CD4-positive, alpha-beta T cell treated with Interleukin-1 beta for 1 hour (primary cell): ENCODE measurements at regions not wholly inside any gene's neighbourhood (a gene's known extent, or its start where the extent isn't known, plus 50 kb on each side); places are given as distances from the start of the nearest gene placed in this dataset.
A peak's percentile ranks its signal among the peaks of the same experiment; 100 is the strongest.

Experiments used
- DNase-seq, 2 donors: peaks; one replicate each; pipeline ENCODE4 v3.0.0-alpha.2; 2020 to 2022

- peak; percentile 43 to 62 for DNase-seq
These were observed 50.6 kb upstream of the YWHAQ start for GRCh38 chr2:9681427-9681817.

DNA sequence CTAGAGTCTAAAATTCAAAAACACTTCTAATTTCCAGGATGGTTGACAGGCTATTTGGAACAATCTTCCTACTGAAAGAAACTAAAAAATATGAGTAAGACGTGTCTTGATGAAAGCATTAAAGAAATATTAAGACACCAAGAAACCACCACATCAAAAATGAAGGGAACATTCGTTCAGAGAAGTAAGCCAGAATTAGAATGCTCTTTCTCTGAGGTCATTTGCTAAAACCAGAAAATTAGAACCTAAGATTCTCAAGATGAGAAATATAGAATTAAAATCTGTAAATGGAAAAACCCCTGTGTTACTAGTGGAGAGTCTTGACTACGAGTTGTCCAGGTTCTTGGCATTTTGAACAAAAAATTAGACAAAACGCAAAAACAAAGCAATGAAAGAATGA lies 54.8 kb upstream of the YWHAQ start:
- no peak for DNase-seq

GRCh38 chr2:9686061-9686460 lies 55.3 kb upstream of the YWHAQ start:
- DNase-seq: no peak

DNA sequence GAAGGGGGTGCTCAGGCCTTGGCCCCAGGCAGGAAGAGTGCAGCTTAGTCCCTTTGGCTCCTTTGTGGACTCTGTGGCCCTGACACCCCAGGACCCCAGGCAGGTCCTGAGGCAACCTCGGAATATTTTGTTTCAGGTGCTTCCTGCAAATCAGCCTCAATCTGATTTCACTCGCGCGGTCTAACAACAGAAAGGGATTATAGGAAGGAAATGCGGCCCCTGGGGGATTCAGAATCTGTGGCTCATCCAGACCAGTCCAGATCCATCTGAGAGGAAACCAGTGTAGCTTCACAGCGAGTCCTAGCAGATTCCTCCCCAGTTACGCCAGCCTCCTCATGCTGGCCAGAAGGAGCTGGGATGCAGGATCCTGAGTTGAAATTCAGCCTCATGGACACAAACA lies 59.5 kb upstream of the YWHAQ start:
- no peak for DNase-seq

DNA sequence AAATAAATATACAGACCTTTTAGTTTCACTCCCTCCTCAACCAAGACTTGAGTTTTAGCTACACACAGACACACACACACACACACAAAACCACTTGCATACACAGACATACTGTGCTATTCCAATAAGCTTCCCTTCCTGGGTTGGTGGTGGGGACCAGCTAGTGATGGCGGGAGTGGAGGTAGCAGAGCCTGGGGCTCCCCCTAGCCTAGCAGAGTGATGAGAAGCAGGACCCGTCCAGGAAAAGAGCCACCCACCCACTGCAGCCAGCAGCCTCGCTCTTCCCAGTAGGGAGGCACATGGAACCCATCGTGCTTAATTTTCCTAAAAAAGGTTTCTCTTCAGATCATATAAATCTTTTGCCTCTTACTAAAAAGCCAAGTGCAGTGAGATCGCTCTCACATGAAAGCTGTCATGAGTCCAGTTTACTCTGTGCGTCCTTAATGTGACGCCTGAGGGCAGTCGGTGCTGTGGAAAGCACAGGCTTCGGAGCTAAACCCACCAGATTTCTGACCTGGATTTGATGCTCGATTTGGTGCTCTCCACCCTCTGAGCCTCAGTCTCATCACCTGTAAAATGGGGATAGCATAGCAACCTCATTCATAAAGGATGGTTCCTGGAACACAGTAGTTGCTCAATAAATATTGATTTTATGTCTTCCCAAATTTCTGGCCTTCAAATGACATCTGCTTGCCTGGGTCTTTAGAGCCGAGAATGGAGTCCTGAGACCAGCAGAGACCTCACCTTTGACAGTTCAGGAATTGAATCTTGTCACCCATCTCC lies 60.1 kb upstream of the YWHAQ start:
- no peak for DNase-seq

DNA sequence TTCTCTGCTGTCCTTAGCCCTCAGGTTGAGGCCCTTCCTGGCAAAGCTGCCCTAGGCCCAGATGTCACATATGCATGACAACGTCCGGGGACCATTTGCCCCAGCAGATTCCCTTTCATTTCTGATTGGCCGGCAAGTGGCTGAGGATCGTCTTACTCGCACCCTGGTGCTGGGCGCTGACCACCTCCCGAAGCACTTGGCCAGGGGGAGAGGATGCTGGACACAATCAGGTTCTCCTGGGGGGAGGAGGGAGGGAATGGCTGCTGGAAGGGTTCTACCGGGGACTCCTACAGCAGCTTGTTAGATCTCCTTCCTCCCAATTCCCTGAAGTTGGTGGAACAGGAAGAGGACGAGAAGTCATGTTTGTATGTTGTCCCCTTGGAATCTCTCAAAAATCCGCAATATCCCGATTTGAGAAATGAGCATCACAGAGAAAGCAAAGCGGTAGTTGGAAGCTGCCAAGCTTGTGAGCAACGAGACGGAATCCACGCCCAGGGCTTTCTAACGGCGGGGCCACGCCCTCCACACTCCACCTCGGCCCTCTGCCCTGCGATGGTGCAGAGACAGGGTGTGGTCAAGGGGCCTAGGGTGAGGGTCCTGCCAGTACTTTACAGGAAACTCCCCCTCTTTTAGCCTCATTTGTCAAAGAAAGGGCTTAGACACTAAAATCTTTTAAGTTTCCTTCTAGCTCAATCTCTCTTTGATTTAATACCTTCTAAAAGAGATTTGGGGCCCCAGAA lies 61.8 kb upstream of the YWHAQ start:
- peak; percentile 14 to 17 for DNase-seq

GRCh38 chr2:9693196-9693491 lies 62.3 kb upstream of the YWHAQ start:
- DNase-seq: peak; percentile 16 to 19

DNA sequence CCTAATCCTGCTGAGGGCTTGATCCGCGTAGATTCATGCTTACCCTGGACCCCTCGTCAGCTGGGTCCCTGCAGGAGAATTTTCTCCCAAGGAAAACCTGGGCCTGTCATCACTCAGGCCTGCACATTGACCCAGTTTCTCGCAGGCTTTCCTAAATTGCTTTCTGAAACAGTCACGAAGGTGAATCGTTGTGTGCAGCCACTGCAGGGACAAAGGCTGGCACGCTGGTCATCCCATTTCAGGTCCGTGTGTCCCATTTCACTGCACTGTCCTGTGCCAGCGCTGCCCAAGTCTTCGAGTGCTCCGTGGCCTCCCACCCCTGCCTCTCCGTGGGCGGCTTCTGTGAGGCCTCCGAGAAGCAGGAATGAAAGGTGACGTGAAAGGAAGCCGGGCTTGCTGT lies 62.8 kb upstream of the YWHAQ start:
- no peak for DNase-seq

GRCh38 chr2:9694661-9695234 lies 64.0 kb upstream of the YWHAQ start:
- DNase-seq: no peak

- DNase-seq: no peak
These were observed 65.1 kb upstream of the YWHAQ start for GRCh38 chr2:9695941-9696340.

DNA sequence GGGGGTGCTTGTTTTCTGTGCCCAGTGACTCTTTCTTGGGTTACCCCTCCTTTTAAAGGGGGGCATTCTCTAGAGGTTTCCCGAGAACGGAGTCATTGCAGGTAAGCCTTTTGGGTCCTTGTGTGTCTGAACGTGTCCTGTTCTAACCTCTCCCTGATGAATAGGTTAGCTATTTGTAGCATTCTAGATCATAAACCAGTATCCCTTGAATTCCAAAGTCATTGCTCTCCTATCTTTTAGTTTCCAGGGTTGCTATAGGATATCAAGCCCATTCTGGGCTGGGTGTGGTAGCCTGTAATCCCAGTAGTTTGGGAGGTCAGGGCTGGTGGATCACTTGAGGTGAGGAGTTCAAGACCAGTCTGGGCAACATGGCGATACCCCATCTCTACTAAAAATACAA lies 65.9 kb upstream of the YWHAQ start:
- DNase-seq: no peak

DNA sequence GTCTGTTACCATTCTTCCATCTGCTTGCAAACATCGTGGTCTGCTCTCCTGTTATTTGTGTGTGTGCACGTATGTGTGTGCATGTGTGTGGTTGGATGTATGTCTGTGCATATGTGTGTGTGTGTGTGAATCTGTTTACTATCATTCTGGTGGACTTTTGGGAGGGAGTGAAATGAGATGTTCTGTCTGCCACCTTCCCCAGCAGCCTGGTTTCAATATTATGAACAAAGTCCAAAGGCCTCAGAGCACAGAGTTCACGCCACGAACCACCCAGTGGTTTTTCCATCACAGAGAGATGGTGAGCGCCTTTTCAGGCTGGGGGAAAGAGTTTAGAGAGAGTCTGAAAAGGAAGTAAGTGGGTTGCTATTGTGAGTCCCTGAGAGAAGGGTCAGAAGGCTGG lies 67.1 kb upstream of the YWHAQ start:
- peak in 1 of 2 donors; percentile 17 for DNase-seq

DNA sequence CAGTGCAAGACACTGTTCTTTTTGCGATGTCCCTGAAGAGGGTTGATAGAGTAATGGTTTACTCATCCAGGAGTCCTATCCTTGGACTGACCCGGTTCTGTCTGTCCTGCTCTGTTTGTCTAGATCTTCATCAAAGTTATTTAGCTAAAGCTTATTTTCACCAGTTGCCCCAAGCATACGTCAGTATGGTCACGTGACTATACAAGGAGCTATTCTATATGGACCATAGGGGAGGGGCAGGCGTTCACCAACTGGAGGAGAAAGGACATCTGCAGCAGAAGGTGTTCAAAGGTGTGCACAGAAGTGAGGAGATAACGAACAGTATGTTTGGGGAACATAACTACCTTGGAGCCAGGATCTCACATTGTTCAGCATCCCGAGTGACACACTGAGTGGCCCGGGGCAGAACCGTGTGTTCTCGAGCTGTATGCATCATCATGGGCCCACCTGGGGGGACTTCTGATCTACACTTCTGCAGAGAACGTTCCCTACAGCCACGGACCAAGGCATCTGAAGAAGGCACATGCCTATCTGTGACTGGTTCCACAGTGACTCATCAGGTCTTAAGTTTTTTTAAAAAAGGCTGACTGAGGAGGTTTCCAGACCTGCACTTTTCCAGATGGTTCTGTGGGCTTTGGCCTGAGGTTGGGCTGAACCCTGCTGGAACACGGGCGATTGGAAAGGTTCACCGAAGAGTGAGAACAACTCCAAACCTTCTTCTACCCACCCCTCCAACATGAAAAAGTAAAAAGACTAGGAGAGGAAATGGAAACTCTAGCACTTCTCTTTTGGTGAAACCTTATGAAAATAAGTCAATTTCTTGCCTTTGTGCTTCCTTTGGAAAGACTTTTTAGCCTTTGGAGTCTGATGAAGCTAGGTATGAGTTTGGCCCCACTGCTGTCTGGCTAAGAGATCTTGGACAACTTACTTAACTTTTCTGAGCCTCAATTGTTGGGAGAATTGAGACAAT lies 68.6 kb upstream of the YWHAQ start:
- no peak for DNase-seq

DNA sequence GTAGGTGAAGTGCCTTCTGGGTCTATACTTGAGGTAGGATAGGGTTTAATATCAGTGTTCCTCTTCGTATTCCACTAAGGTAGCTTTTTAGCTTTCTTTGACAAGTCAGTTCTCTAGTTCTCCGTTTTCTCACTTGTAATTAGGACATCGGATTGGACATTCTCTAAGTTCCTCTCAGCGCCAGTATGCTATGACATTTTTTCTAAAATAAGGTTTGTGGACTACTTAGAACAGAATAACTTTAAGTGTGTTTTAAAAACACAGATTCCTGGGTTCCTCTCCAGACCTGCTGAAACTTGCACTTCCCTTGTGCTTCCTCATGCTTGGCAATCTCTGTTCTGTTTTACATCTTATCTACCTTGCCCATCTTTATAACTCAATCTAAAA lies 69.3 kb upstream of the YWHAQ start:
- DNase-seq: no peak

DNA sequence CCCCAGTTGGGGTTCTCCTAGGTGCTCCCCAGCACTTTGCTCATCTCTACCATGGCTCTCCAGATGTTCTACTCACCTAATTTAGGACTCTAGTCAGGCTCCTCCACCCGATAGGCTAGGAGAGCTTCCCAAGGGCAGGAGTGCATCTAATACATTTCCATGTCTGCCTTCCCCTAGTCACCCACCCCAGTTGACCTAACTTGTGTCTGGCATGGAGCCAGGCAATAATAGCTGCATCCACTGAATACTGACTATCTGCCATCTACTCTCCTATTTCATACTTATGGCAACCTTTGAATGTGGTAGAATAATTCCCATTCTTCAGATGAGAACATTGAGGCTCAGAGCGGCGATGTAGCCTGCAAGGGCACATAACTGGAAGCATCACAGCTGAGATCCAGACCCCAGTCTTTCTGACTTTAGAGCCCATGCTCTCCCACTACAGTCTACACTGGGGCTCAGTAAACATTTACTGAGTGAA lies 71.8 kb upstream of the YWHAQ start:
- DNase-seq: no peak

- peak; percentile 93 to 94 for DNase-seq
These were observed 72.4 kb upstream of the YWHAQ start for GRCh38 chr2:9703085-9703678.

DNA sequence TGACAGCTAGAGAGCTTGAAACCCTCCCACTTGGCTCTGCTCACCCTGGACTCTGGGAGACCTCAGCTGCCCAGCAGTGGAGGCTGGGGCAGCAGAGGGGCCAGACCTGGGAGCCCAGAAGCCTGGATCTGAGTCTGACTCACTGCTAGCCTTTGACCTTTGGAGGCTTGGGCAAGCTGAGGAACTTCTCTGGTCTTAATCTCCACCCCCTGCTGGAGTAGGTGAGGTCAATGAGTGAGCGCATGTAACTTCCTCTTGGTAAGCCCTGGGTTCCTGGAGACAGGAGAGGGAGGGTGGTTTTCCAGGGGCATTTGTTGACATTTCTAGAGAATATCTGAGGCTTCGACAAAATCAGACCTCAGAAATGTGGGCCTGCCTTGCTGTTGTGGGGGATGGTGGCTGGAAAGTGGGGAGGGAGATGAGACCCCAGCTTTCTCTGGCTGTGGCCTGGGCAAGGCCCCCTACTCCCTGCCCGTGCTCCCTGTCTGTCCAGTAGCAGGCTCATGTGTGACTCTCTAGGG lies 73.0 kb upstream of the YWHAQ start:
- peak; percentile 53 to 67 for DNase-seq

- DNase-seq: no peak
These were observed 73.8 kb upstream of the YWHAQ start for GRCh38 chr2:9704600-9704999.

GRCh38 chr2:9705196-9705595 lies 74.4 kb upstream of the YWHAQ start:
- no peak for DNase-seq

DNA sequence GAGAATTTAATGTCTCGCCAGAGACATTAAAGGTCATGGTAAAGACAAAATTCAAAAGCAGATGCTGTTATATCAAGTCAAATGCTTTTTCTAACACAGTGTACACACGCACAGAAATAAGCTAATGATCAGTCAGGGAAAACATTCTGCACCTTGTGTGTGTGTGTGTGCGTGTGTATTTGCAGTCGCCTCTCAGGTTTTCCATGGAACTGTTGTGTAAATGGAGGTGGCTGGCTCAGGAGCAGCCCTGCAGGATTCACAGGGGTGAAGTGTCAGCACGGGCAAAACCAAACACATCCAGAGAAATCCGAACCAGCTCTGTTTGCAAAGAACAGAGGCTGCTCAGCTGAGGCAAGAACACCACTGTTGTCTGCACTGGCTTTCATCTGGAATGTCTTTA lies 76.2 kb upstream of the YWHAQ start:
- DNase-seq: no peak

- no peak for DNase-seq
These were observed 76.9 kb upstream of the YWHAQ start for GRCh38 chr2:9707611-9708160.
